ENCODE measurements at regions not wholly inside any gene's neighbourhood (a gene's known extent, or its start where the extent isn't known, plus 50 kb on each side); places are given as distances from the start of the nearest gene placed in this dataset.

DNA sequence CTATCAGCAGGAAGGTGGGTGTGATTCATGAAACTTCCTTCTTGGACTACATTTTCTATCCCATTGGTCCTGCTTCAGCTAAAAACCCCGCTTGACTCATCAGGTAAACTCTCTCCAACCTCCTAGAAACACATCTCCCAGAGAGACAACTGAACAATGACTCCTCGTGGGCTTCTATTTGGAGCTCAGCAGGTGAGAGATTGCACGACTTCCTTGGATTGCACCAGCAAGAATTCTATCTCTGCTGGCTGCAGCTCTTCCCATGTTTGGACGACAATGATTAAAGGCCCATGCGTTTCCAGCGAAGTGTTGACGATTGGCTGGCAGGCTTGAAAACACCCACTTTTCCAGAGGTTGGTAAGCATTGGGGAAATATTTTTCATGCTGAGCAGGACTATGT is 216.1 kb upstream of the NTM start:
- TF ChIP-seq CTCF (IDR thresholded peaks at IDR 0.05; ENCODE audit: low read depth, low read length) (no peak), EZH2phosphoT487 (IDR thresholded peaks at IDR 0.05; ENCODE audit: low read depth) (no peak)

Data from OCI-LY3 (cell line).